Nucleus accumbens (tissue), 56 donors: ENCODE measurements at regions not wholly inside any gene's neighbourhood (a gene's known extent, or its start where the extent isn't known, plus 50 kb on each side); places are given as distances from the start of the nearest gene placed in this dataset.
A peak's percentile ranks its signal among the peaks of the same experiment; 100 is the strongest.

ENCODE experiments used
- DNase-seq, 56 donors: peaks; one replicate each; lab custom pipeline; 2025; lab: John Stamatoyannopoulos, UW

GRCh38 chr2:47315475-47315874 lies 53.6 kb upstream of the EPCAM start:
- no peak for DNase-seq

- no peak for DNase-seq
These were observed 55.4 kb upstream of the EPCAM start for GRCh38 chr2:47313728-47314127.

GRCh38 chr2:47313141-47313691 lies 55.9 kb upstream of the EPCAM start:
- peak in 26 of 56 donors; percentile 12 to 75 (median 30) for DNase-seq

GRCh38 chr2:47312491-47312850 lies 56.6 kb upstream of the EPCAM start:
- no peak for DNase-seq

GRCh38 chr2:47311764-47312490 lies 57.2 kb upstream of the EPCAM start:
- peak in 1 of 56 donors; percentile 26 for DNase-seq

- DNase-seq: peak in 55 of 56 donors; percentile 60 to 97 (median 86)
These were observed 58.1 kb upstream of the EPCAM start for GRCh38 chr2:47310801-47311560.

GRCh38 chr2:47309952-47310800 lies 58.9 kb upstream of the EPCAM start:
- peak in 32 of 56 donors; percentile 33 to 88 (median 62) for DNase-seq

- peak in 10 of 56 donors; percentile 14 to 58 (median 43) for DNase-seq
These were observed 59.6 kb upstream of the EPCAM start for GRCh38 chr2:47309472-47309951.

- peak in 8 of 56 donors; percentile 5 to 46 (median 20) for DNase-seq
These were observed 62.0 kb upstream of the EPCAM start for GRCh38 chr2:47307066-47307465.

- no peak for DNase-seq
These were observed 64.5 kb upstream of the EPCAM start for GRCh38 chr2:47304654-47305053.

GRCh38 chr2:47303341-47304148 lies 65.6 kb upstream of the EPCAM start:
- no peak for DNase-seq

- no peak for DNase-seq
These were observed 66.8 kb upstream of the EPCAM start for GRCh38 chr2:47302308-47302707.

GRCh38 chr2:47301731-47302130 lies 67.4 kb upstream of the EPCAM start:
- no peak for DNase-seq

GRCh38 chr2:47301277-47301618 lies 67.9 kb upstream of the EPCAM start:
- no peak for DNase-seq

GRCh38 chr2:47300609-47301276 lies 68.4 kb upstream of the EPCAM start:
- peak in 1 of 56 donors; percentile 5 for DNase-seq

- no peak for DNase-seq
These were observed 69.0 kb upstream of the EPCAM start for GRCh38 chr2:47300081-47300480.

GRCh38 chr2:47299555-47299954 lies 69.6 kb upstream of the EPCAM start:
- DNase-seq: no peak

- DNase-seq: no peak
These were observed 70.3 kb upstream of the EPCAM start for GRCh38 chr2:47298771-47299170.

GRCh38 chr2:47297767-47298425 lies 71.2 kb upstream of the EPCAM start:
- DNase-seq: no peak
